ENCODE measurements at regions not wholly inside any gene's neighbourhood (a gene's known extent, or its start where the extent isn't known, plus 50 kb on each side); places are given as distances from the start of the nearest gene placed in this dataset.
A peak's percentile ranks its signal among the peaks of the same experiment; 100 is the strongest.

DNA sequence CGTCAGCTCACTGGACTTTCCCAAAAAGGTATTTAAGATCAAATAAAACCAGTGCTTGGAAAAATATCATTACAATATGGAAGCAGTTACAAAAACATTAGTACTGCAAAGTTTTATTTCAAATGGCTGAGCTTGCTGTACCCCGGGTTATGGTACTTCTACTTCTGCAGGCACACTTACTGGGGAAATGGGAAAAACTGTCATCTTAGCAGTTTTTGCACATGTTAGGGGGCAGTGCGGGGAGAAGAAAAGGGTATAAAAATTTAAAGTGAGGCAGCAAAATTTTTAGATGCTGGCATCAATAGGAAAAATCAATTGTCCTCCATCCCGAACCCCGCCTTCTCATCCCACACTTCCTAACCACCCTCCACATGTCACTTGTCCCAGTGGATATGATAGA lies 133.4 kb downstream of the ATG4C start:
- no peak for DNase-seq

DNA sequence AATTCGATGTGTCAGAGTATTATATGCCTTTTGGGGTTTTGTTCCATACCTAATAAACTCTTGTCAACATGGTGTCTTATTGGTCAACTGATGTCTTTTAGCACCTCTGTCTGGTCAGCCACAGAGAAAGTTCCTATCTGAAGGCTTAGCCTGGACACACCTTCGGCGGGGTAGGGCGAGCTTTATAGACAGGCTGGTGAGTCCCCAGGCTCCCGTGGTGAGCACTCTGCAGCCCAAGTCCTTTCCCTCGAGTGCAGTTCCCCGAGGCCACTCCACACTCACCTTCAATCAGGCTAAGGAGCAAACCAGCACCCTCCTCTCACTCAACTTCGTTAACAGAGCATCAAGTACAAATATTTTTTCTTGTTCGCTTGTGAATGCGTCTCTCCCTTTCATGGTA lies 133.9 kb downstream of the ATG4C start:
- no peak for DNase-seq

DNA sequence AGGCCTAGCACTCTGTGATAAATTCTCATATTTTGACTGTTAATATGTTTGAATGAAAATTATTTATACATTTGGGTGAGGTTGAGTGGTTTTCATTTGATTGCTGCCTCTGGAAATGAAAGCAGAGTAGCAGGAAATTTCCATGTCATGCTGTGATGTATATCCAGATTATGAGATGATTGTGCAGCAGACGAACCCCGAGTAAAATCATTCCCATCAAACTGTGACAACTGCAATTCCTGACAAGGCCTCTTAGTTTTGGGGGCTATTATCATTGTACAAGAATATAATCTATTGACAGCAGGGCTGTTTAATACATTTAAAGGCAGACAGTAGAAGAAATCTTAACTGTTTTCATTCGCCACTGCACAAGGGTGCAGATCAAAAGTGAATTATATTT lies 134.8 kb downstream of the ATG4C start:
- DNase-seq: no peak

DNA sequence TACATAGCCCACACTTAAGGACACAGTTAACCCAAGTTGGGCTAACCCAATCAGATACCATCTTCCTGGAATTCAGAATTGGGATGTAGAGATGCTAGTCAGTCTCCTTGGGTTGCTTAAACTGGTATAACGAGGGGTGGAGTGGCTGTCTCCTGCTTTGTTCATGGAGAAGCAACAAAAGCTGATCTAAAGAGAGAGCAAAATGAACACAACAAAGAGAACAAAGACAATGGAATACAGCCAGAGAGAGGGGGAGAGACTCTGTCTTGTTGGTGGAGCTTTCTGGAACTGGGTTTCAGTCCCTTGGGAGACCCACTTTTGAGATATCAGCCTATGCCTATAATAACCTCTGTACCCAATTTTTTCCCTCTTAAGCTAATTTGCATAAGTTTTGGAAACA lies 138.1 kb downstream of the ATG4C start:
- no peak for DNase-seq

DNA sequence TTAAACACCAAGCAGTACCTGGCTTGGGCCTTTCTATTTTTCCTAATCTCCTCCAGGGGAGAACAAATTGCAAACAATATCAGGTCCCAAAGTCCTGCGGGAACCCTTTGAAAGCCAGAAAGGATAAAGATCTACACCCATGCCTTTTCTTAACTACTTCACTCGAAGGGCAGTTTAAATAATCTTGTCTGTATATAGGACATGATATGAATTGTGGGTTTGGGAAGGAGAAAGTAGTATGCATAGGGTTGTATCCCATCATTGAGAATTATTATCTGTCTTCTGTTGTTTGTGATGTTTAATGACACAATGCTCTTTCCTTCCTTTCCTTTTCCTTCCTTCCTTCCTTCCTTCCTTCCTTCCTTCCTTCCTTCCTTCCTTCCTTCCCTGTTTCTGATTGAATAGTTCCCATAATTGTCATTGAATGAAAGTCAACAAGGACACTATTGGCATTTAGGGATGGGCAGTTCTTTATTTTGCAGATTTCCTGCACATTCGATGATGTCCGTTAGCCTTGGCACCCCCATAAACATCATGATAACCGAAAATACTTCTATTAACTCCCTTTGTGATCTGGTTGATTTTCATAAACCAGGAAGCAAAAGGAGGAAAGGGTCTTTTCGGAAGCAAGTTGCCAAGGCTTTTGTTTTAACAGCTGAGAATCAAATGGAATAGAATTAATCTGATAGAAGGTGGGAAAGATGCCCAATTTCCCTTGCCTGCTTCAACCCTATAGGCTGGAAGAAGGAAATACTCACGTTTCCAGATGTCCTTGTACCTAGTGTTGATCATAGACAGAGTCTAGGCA lies 141.3 kb downstream of the ATG4C start:
- DNase-seq: no peak

DNA sequence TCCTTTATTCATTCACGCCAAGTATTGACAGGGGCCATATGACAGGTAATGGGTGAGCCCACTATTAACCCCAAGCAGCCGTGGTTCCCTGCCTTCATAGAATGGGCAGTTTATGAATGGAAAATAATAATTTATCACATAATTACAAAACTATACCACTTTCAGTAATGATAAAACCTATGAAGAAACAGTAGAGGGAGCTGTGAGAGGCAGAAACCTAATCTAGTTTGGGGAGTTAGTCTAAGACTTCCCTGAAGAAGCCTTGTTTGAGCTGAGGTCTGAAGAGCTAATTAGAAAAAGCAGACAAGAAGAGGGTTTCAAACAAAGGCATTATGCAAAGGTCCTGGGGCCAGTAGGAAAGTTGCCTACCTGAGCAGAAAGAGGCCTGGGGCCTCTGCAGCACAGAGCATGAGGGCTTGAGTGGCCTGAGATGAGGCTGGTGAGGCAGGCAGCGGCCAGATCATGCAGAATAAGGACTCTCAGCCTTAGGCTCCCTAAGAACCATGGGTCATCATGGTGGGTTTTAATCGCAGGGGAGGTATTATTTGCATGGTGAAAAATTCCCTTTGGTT lies 142.8 kb downstream of the ATG4C start:
- DNase-seq: no peak

DNA sequence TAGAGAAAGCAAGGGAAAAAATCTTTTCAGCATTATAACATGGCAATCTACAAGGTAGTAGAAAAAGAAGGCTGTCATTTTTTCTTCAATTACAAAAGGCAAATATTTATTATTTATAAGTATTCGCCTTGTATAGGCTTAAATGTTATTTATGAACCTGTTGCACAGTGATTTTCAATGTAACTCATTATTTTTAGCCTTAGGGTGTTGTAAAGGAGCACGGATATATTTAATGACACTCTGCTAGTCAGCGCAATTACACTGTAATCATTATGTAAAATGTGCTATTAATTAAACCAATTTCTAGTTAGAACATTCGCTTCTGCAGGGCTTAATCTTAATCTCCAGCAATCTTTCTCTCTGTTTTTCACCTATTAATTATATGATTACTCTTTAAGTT lies 145.0 kb downstream of the ATG4C start:
- DNase-seq: no peak

DNA sequence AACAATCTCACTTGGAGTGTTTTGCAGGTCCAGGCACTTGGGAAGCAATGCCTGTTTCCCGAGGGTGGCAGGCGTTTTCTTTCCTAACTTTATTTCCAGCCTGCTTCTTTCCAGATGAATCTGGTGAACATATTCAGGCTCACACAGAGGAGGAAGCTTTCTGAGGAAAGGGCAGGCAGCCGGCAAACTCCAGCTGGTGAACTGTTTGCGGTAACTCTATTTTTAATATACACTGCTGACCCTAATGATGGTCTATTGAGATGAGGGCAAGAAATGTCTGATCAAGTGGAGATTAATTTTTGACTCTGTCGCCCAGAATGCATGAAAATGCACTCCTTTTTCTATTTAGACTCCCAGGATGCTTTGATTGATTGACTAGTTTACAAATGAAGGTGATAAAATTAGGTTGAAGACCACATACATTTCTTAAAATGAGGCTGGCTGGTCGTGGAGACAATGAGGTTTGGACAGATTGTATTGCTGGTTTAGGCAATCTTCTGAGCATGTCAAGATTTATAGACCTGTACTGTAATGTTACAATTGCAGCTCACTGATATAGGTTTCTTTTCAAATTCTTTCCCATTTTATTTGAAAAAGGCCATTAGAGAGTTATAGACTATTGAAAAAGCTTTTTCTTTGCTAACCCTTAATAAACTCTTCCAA lies 153.8 kb downstream of the ATG4C start:
- no peak for DNase-seq

DNA sequence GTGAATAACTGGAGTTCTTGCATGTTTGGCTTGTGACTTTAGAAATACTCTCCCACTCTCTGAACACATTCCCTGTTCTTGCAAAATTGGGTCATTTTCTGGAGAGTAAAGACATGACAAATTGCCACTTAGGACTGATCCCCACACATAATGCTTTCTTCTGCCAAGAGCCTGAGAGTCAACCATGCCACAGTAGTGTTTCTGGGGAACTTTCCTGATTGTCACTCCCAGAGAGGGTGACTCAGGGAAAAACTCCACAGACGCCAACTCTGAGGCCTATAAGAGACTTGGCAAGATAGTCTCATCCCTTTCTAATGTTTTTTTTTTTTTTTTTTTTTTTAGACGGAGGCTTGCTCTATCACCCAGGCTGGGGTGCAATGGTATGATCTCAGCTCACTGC lies 157.8 kb downstream of the ATG4C start:
- no peak for DNase-seq

DNA sequence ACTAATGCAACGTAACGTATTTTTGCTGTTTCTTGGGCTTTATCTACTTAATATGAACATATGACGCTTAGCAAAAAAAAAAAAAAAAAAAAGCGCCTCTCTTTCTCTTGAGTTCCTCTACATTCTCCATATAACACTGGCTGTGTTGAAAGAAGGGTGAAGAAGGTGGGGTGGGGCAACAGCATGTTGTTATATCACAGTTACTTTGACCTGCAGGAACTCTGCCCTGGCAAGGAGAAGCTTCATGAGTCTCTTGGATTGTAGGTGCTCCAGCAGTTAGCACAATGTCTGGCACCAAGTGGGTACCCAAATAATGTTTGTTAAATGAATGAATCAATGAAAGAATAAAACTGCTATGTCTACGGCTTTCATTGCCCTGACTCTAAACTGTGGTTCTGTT lies 162.6 kb downstream of the ATG4C start:
- no peak for DNase-seq

DNA sequence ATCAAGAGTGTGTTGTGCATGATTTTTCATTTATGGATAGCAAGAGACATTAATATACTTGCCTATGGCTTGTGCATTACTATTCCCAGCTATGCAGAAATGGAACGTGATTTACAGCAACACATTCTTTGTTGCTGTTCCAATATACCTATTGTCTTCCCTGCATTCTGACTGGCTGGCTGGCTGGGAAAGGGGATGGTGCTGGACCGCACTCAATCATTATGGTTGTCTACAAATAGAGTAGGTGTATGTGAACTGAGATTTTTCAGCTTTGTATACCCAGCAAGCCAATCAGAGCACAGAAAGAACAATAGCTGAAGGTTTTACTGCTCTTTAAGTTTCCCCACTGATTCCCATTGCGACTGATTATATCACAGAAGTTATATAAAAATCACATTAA lies 167.5 kb downstream of the ATG4C start:
- DNase-seq: no peak

DNA sequence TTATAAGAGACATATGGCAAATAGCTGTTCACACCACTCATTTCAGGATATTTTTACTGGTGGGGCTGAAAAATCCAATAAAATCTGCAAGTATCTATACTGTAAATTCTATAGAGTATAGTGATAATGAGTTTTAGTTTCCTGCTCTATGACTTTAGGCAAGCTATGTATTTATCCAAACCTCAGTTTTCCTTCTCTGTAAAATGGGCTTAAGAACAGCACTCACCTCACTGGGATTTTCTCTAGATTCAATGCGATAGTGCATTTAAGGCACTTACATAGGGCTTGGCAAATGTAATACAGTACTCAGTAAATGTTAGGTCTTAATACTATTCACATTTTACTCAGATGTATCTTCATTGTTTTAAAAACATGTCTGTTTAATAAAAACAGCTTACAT lies 168.7 kb downstream of the ATG4C start:
- DNase-seq: no peak

DNA sequence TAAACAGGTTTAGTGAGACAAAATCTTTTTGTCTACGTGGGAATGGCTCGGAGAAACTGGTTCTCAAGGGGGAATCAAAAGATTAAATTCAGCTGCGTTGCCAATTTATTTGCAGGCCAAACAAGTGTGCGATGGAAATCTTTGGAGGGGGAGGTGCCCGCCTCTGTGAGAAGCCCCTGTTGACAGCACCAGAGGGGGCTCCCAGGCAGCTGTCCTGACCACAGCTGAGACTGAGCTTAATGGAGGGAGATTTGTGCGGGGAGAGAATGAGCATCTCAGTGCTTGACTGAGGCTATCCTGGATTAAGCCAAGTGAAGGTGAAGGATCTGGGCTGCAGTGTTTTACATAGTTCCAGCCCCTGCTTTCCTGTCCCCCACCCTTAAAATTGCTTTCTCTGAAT lies 169.7 kb downstream of the ATG4C start:
- DNase-seq: no peak

DNA sequence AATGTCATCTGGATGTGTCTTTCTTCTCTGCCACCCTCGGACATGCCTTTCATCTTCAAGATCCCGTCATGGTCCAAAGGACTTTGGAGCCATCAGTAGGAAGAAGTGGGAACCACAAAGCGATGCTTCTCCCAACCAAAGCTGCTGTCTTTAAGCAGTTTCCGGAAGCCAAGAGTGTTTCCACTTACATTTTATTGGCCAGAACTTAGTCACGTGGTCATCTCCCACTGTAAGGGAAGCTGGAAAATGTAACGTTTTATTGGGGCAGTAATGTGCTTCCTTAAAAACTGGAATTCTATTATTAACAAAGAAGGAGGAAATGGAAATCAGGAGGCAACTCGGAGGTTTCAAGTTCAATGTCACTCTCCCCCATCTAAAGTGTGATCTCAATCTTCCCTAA lies 170.8 kb downstream of the ATG4C start:
- DNase-seq: no peak

DNA sequence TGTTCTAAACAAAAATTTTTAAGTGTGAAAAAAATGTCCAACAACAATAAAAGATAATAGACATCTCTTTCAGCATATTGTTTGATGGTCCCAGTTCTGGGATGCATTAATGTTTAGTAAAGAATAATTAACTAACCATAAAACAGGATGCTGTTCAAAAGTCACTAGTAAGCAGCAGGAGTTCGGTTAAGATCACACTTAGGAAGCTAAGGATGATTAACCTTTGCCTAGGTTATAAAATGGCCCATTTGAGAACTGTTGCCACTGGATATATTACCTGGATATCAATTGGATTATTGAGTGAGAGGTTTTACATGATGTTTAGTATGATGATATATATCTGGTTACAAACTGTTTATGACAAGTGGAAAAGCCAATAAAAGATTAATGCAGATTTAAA lies 171.7 kb downstream of the ATG4C start:
- DNase-seq: no peak

DNA sequence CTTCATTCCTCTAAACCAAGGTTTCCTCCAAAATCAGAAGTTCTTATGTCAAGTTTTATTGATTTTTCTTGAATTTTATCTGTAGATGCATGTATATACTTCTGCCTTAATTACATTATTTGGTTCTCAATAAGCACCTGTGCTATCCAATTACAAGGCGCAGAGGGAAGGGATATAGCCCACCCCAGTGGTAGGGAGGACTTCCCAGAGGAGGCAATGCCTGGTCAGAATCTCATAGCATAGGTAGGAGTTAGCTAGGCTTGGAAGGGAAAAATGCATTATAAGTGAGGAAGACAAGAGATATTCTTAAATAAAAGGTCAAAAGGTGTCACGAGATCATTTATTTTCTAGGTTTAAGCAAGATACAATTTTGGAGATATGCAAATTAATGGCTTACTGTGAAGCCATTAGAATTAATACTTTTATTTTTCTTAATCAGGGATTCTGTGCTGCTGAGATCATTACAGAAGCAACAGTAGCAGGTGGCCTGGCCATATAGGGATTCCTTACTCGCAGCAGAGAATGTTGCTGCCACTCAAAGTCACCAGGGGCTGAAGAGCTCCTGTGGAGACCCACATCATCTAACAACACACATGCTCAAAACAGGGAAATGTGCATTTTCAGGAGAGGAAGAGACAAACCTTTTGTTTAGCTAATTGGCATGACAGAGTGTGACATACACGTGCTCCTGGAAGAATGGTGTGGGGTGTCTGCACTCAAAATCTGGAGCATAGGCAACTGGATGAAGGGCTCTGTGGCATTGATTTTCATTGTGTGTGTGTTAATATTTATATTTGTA lies 178.3 kb downstream of the ATG4C start:
- no peak for DNase-seq

DNA sequence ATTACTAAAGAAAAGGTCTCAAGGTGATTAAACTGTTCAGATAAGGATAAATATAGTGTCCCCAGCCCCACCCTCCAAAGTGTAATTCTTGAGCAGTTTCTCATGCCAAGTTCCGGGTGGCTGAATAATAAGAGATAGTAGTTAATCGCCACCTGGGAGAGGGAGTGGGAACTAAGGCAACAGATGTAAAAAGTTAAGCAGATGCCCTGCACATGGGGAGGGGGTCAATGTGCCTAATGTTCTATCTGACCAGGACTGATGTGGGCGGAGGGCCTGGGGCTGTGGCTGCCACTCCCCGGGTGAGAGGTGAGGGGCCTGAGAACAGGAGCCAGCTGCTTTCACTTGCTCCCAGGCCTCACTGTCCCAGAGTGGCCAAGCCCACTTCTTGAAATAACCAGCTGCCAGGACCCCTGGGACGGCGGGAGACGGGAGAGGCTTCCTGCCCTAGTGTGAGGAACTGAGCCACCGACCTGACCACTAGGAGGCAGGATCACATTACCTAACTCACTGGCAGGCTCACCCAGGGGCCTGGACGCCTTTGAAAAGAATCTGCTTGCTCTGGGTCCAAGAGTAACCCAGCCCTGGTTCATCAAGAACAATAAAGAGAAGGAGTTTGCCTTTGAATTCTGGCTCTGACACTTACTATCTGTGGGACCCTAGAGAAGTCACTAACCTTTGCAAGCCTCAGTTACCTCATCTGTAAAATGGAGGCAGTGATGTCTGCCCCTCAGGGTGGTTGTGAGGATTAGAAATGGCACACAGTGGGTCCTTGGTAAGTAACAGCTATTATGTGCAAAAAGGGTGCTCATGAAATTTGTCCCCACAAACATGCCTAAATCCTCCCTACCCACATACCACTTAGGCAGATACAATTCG lies 179.2 kb downstream of the ATG4C start:
- peak; percentile 26 for DNase-seq

DNA sequence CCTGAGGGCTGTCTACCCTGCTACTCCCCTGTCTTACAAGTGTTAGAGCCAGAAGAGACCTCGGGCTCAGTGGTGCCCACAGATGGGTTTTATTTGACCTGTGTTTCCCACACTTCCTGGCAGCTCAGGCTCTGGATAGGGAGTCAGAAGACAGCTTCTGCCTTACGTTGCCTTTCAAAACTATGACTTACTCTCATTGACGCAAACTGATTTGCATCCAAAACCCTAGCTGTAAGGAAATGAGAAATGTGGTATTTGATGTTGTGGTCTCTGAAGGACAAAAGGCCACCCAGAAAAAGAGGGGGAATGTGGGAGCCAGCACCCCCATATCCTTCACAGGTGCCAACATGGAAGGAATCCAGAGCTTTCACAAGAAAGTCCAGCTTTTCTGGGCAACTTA lies 180.2 kb downstream of the ATG4C start:
- DNase-seq: no peak

DNA sequence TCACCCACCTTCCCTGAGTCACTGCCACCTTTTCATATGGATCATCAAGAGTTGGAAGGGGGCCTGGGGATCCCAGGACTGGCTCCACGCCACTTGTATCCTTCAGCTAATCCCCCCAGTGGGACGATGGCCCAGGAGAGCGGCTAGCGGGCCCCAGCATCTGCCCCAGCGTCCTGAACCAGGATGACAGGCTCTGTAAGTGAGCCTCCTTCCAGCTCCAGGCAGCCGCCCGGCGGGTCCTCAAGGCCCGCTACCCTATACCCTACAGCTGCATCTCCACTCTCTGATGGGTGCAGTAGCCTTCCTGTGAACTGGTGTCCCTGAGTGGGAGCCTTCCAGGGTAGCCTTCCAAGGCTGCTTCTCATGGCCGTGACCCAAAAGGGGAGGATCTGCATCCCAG lies 183.1 kb downstream of the ATG4C start:
- no peak for DNase-seq

DNA sequence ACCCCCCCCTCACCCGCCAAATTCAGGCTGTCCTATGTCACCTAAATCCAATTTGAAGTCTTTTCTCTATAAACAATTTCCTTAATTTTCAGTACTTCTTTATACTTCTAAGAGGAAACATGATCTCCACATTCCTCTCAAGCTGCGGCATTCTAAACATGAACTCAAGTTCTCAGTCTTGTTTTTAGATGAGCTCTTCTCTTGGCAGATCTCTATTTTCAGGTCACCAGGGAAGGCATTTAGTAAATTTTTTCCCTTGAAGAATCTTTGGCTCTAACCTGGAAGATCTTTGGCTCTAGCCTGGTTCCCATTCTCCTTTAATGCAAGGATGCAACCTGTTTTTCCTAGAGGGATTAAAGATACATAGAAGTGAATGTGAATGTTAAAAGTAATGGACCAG lies 193.4 kb downstream of the ATG4C start:
- no peak for DNase-seq

DNA sequence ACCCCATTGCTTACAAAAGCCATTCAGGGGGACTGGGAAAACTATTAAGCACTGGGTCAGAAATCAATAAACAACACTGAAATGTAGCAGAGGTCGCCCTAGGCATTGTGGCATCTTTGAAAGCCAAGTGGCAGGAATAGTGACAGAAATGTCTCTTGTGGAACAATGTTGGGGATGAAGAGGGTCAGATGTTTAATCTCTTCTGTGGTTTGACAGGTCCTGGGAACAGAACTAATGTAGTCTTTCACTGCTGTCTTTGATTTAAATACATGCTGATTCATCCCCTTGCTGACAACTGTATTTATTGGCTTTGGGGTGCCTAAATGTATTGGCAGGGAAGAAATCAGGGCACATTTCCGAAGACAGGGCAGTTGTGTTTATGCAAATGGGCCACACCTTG lies 194.8 kb downstream of the ATG4C start:
- no peak for DNase-seq

DNA sequence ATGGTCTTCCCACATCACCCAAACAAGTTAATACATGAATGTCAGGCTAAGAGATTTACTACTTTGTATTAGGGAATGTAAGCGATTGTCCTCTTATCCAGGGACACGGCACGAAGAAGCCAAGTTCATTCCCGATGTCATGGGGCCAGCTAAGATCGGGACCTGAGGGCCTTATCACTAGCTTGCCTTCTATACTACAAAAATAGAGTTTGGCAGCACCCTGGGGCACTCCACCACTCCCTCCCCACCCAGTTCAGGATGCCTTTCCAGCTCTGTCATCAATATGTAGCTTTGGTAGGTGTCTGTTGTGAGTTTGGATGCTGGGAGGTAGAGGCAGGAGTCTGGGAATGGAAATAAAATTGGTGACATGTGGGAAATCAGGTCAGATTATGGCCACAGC lies 197.5 kb downstream of the ATG4C start:
- DNase-seq: no peak

DNA sequence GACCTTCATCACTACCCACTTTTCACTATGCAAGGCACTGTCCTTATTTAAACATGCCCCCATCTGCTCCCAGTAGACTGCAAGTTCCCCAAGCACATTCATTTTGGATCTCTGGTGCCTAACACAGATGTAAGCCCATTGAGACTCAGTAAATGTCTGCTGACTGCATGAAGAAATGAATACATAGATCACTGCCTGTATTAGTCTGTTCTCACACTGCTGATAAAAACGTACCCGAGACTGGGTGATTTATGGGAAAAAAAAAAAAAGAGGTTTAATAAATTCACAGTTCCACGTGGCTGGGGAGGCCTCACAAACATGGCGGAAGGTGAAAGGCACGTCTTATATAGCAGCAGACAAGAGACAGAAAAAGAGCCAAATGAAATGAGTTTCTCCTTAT lies 204.9 kb downstream of the ATG4C start:
- no peak for DNase-seq

Data from NCI-H2107 (cell line).